Naive thymus-derived CD4-positive, alpha-beta T cell (primary cell): ENCODE measurements at regions not wholly inside any gene's neighbourhood (a gene's known extent, or its start where the extent isn't known, plus 50 kb on each side); places are given as distances from the start of the nearest gene placed in this dataset.
"Not testable (repeated sequence)": the region's sequence is repeated elsewhere in the genome, so short reads cannot be mapped to it uniquely, and the experiment has no call there.

Experiments
- ATAC-seq: fragments of 150-1000 bp; cut with Tn5 transposase; 2 replicates; pipeline ENCODE4 v1.10.0; 2021; ENCODE audit warnings: mild to moderate bottlenecking, moderate library complexity
- CTCF ChIA-PET: fragments of 350-600 bp; sonication (Branson Sonifier 250); formaldehyde crosslinking; loops from one replicate; lab custom pipeline; 2021; ENCODE audit warnings: antibody characterized with exemption; lab: Charles Lee
- POLR2A ChIA-PET: fragments of 350-600 bp; sonication (Branson Sonifier 250); formaldehyde crosslinking; loops from one replicate; lab custom pipeline; 2021; ENCODE audit warnings: antibody characterized with exemption, inconsistent platforms; lab: Charles Lee
- DNase-seq, 9 donors: peaks; one replicate each; pipeline versions ENCODE4 v3.0.0 to v3.0.0-alpha.2; 2020 to 2022; ENCODE audit warnings: mixed read lengths in 1 of 9
- H3K27ac ChIP-seq: one replicate; pipeline ENCODE4 v1.7.0; 2013; ENCODE audit warnings: mild to moderate bottlenecking, low read depth, low read length, moderate library complexity
- H3K27me3 ChIP-seq, 2 donors: one replicate each; pipeline ENCODE4 v1.7.0; 2013; ENCODE audit warnings: low read length in 2 of 2, mild to moderate bottlenecking in 2 of 2, moderate library complexity in 2 of 2; ENCODE audit not compliant: control insufficient read depth in 2 of 2, insufficient read depth in 2 of 2
- H3K36me3 ChIP-seq, 3 experiments: 1 replicate in 2 of 3; 2 replicates in 1 of 3; pipeline ENCODE4 v1.7.0; 2013; ENCODE audit warnings: low read length in 3 of 3, mild to moderate bottlenecking in 3 of 3, moderate library complexity in 1 of 3; ENCODE audit not compliant: insufficient read depth in 3 of 3, control insufficient read depth in 2 of 3
- H3K4me1 ChIP-seq, 2 donors: one replicate each; pipeline ENCODE4 v1.7.0; 2013; ENCODE audit warnings: low read length in 2 of 2, mild to moderate bottlenecking in 2 of 2, moderate library complexity in 1 of 2; ENCODE audit not compliant: control insufficient read depth in 2 of 2, insufficient read depth in 2 of 2
- H3K4me3 ChIP-seq: 2 replicates; pipeline ENCODE4 v1.7.0; 2013; ENCODE audit warnings: mild to moderate bottlenecking, low read length
- H3K9me3 ChIP-seq, 3 experiments: 1 replicate in 2 of 3; 2 replicates in 1 of 3; pipeline ENCODE4 v1.7.0; 2013; ENCODE audit warnings: low read length in 3 of 3; ENCODE audit not compliant: control insufficient read depth in 2 of 3
- H3K27ac Mint-ChIP-seq, 9 donors: one replicate each; pipeline ENCODE4 v1.8.0; 2020 to 2022; ENCODE audit warnings: mixed read lengths in 9 of 9, mild to moderate bottlenecking in 8 of 9, moderate library complexity in 5 of 9, inconsistent platforms in 2 of 9
- H3K27me3 Mint-ChIP-seq, 5 donors: one replicate each; pipeline ENCODE4 v1.8.0; 2021 to 2022; ENCODE audit warnings: mixed read lengths in 5 of 5, mild to moderate bottlenecking in 1 of 5
- H3K36me3 Mint-ChIP-seq, 5 donors: one replicate each; pipeline ENCODE4 v1.8.0; 2020 to 2022; ENCODE audit warnings: mixed read lengths in 5 of 5, mild to moderate bottlenecking in 3 of 5, inconsistent platforms in 1 of 5
- H3K4me1 Mint-ChIP-seq, 7 donors: one replicate each; pipeline ENCODE4 v1.8.0; 2020 to 2022; ENCODE audit warnings: mixed read lengths in 7 of 7, mild to moderate bottlenecking in 3 of 7, inconsistent platforms in 1 of 7
- H3K4me3 Mint-ChIP-seq, 10 donors: one replicate each; pipeline ENCODE4 v1.8.0; 2020 to 2022; ENCODE audit warnings: mild to moderate bottlenecking in 10 of 10, mixed read lengths in 10 of 10, moderate library complexity in 6 of 10, inconsistent platforms in 2 of 10
- H3K9me3 Mint-ChIP-seq, 11 donors: one replicate each; pipeline ENCODE4 v1.8.0; 2020 to 2022; ENCODE audit warnings: mixed read lengths in 11 of 11, mild to moderate bottlenecking in 4 of 11, inconsistent platforms in 1 of 11, moderate library complexity in 1 of 11
- intact Hi-C, 2 donors: fragments of 100-400 bp; cut with micrococcal nuclease; formaldehyde crosslinking; loops; one replicate each; pipeline ENCODE4 v1.15.1; 2023

- POLR2A ChIA-PET: no interaction called here
- H3K9me3 Mint-ChIP-seq: no peaks in the 10 kb centered on the region
- H3K4me3 ChIP-seq: no peak overlapping the region
- peaks cover 4 to 15% (median 10%) of the 10 kb centered on the region in 7 donors for H3K4me1 Mint-ChIP-seq
- intact Hi-C loops: no loop called here
- no peak overlapping the region for H3K27ac ChIP-seq
- no peaks in the 10 kb centered on the region for H3K9me3 ChIP-seq
- H3K27me3 Mint-ChIP-seq: peaks cover 0 to 2% (median 0%) of the 10 kb centered on the region in 5 donors
- no peak overlapping the region for H3K27ac Mint-ChIP-seq
- no peaks in the 10 kb centered on the region for H3K4me1 ChIP-seq
- no peaks in the 10 kb centered on the region for H3K27me3 ChIP-seq
- H3K4me3 Mint-ChIP-seq: no peak overlapping the region
- CTCF ChIA-PET: no interaction called here
- peaks cover 0 to 3% (median 0%) of the 10 kb centered on the region in 5 donors for H3K36me3 Mint-ChIP-seq
- no peak for ATAC-seq
- no peaks in the 10 kb centered on the region for H3K36me3 ChIP-seq
- no peak for DNase-seq
These were observed 121.3 kb upstream of the ALDH3B2 start for GRCh38 chr11:67795746-67796145.

- H3K36me3 ChIP-seq, H3K36me3 Mint-ChIP-seq, H3K4me3 Mint-ChIP-seq, H3K4me1 ChIP-seq, H3K27ac Mint-ChIP-seq, H3K27me3 Mint-ChIP-seq, H3K27me3 ChIP-seq, ATAC-seq, H3K9me3 Mint-ChIP-seq, DNase-seq, H3K4me3 ChIP-seq, POLR2A ChIA-PET, intact Hi-C loops, H3K27ac ChIP-seq, H3K9me3 ChIP-seq: not testable (repeated sequence)
- CTCF ChIA-PET: interaction anchor here (0.6 kb wide), 1 partner anchor 28 kb away, joined by 3 read pairs; no protein-coding TSS in a partner anchor
- peaks cover 4 to 11% (median 9%) of the 10 kb centered on the region in 7 donors for H3K4me1 Mint-ChIP-seq
These were observed 119.3 kb upstream of the ALDH3B2 start for GRCh38 chr11:67793750-67794149.

DNA sequence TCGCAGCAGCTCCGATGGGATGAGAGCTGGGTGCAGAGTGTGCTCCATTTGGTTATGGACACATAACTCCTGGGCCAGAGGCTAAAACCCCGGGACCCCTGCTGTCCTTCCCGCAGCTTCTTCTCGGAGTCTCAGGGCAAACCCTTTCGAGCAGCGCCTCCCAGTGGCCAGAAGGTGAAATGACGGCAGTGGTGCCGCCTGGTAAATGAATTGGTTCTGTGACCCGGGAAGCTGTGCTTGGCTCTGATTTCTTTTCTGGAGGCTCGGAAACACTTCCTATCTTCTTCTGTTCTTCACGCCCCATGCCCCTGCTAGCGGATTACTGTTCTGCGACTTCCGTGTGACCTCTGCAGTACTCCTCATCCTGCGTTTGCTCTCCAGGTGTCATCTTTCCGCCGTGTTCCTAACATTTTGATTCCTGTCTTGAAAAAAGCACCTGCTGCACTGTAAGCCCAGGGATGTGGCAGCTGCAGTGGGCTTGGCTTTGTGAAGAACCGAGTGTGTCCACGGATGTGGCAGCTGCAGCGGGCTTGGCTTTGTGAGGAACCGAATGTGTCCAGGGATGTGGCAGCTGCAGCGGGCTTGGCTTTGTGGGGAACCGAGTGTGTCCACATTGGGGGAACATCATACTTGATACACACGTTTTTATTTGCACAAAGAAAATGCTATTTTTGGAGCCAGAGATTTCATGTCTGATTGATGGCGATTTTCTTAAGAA is 118.0 kb upstream of the ALDH3B2 start:
- H3K27me3 ChIP-seq, intact Hi-C loops, H3K36me3 ChIP-seq, ATAC-seq, H3K4me3 ChIP-seq, H3K27me3 Mint-ChIP-seq, H3K4me1 ChIP-seq, CTCF ChIA-PET, H3K27ac Mint-ChIP-seq, H3K27ac ChIP-seq, POLR2A ChIA-PET, H3K9me3 ChIP-seq, H3K36me3 Mint-ChIP-seq, H3K9me3 Mint-ChIP-seq: not testable (repeated sequence)
- Mint-ChIP-seq H3K4me3 (peak overlapping the region in 2 of 10 donors; percentile 17 to 56), H3K4me1 (peaks cover 4 to 11% (median 9%) of the 10 kb centered on the region in 7 donors)
- DNase-seq: peak in 8 of 9 donors; percentile 29 to 55 (median 41)

DNA sequence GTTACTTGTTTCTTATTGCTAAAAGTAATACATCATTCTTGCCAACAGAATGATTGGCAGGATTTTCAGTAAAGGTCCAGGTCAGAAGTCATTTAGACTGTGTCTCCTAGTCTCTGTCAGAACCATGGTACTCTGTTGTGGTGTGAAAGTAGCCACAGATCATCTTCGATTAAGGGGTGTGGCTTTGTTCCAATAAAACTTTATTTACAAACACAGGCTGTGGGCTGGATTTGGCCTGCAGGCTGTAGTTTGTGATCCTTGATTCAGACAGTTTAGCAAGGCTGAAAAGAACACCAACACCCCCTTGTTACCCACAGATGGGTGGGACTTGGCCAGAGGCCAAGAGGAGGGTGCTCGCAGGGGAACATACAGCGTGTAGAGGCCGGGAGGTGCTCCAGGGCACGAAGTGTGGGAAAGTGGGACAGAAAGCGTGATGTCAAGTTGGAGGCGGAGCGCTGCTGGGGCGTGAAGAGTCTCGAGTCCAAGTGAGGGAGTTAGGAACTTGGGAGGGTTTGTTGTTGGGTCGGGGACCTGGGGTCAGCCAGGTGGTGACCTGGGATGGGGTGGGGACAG is 117.3 kb upstream of the ALDH3B2 start:
- H3K36me3 ChIP-seq, H3K27me3 Mint-ChIP-seq, H3K27ac ChIP-seq, H3K9me3 ChIP-seq, POLR2A ChIA-PET, H3K27me3 ChIP-seq, ATAC-seq, CTCF ChIA-PET, H3K4me1 ChIP-seq, H3K9me3 Mint-ChIP-seq, H3K36me3 Mint-ChIP-seq, intact Hi-C loops, H3K4me3 ChIP-seq: not testable (repeated sequence)
- Mint-ChIP-seq H3K4me3 (peak overlapping the region in 4 of 10 donors; percentile 15 to 42 (median 32)), H3K4me1 (peaks cover 4 to 11% (median 9%) of the 10 kb centered on the region in 7 donors), H3K27ac (peak overlapping the region in 3 of 9 donors; percentile 38 to 65 (median 48))
- peak in 1 of 9 donors; percentile 4 for DNase-seq

GRCh38 chr11:67788341-67788695 is 113.9 kb upstream of the ALDH3B2 start:
- H3K27me3 Mint-ChIP-seq, H3K36me3 ChIP-seq, H3K27ac ChIP-seq, H3K4me3 Mint-ChIP-seq, H3K36me3 Mint-ChIP-seq, ATAC-seq, H3K4me3 ChIP-seq, H3K9me3 Mint-ChIP-seq, H3K4me1 ChIP-seq, POLR2A ChIA-PET, H3K27me3 ChIP-seq, DNase-seq, CTCF ChIA-PET, H3K9me3 ChIP-seq, intact Hi-C loops: not testable (repeated sequence)
- Mint-ChIP-seq H3K27ac (peak overlapping the region in 1 of 9 donors; percentile 20), H3K4me1 (peaks cover 4 to 11% (median 9%) of the 10 kb centered on the region in 7 donors)

DNA sequence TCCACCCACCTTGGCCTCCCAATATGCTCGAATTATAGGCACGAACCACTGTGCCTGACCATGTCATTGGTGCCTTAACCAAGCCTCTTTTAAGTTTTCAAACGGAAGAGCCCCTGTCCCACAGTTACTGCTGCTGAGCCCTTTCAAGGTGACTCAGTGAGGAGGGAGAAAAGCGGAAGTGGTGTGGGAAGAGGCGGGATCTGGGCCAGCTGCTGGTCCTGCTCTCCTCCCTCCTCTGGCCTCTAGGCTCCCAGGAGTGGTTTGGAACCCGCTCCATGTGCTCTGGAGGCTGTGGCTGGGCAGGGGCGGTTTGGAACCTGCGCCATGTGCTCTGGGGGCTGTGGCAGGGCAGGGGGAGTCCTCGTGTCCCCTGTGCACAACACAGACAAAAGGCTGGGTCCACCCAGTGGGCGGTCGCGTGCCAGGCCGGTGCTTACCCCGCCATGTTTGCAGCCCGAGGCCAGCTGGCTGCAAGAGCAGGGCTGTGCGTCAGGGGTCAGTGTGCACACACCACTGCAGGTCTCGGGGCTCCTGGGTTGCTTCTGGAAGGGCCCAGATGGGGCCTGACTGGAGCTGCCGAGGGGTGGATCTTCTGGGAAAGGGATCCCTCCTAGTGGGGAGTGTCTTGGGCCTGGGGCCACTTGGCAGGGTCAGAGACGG is 113.4 kb upstream of the ALDH3B2 start:
- POLR2A ChIA-PET, H3K36me3 ChIP-seq, H3K4me1 ChIP-seq, H3K27me3 Mint-ChIP-seq, ATAC-seq, DNase-seq, intact Hi-C loops, H3K27me3 ChIP-seq, CTCF ChIA-PET, H3K4me3 ChIP-seq, H3K9me3 ChIP-seq, H3K9me3 Mint-ChIP-seq, H3K4me3 Mint-ChIP-seq, H3K36me3 Mint-ChIP-seq, H3K27ac ChIP-seq: not testable (repeated sequence)
- Mint-ChIP-seq H3K4me1 (peaks cover 4 to 11% (median 9%) of the 10 kb centered on the region in 7 donors), H3K27ac (peak overlapping the region in 1 of 9 donors; percentile 20)
